NCI-H2171 treated with DMSO at 0.1 percent for 48 hours (cell line): ENCODE measurements at regions not wholly inside any gene's neighbourhood (a gene's known extent, or its start where the extent isn't known, plus 50 kb on each side); places are given as distances from the start of the nearest gene placed in this dataset.
A peak's percentile ranks its signal among the peaks of the same experiment; 100 is the strongest.

Experiments used
- DNase-seq: peaks from one replicate; lab custom pipeline; 2025; lab: John Stamatoyannopoulos, UW

DNA sequence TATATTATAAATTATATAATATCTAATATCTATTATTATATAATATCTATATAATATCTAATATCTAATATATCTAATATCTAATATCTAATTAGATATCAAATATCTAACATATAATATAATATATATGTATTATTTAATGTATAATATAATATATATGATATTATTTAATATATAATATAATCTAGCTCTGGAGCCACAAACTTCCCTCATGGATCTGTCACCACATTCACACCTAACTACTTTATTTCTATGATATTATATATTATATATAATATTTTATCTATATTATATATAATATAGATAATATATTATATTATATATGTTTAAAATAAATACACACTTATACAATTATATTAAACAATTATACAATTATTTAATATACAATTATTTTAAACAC is 667.5 kb downstream of the KCTD8 start:
- no peak for DNase-seq

DNA sequence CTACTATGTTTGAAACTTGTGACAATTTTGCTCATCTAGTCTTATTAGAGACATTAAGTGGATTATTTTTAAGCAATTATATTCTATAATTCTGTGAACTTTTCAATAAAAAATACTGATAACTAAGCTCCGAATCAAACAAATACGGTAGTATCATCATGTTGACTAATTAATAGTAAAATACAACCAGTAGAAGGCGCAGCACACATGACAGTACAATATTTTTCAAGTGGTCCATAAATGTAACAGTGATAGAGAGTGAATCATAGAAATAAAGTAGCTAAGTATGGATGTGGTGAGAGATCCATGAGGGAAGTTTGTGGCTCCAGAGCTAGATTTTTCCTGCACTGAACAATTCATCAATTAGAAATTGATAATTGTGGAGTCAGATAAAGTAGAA is 666.2 kb downstream of the KCTD8 start:
- DNase-seq, result no peak

DNA sequence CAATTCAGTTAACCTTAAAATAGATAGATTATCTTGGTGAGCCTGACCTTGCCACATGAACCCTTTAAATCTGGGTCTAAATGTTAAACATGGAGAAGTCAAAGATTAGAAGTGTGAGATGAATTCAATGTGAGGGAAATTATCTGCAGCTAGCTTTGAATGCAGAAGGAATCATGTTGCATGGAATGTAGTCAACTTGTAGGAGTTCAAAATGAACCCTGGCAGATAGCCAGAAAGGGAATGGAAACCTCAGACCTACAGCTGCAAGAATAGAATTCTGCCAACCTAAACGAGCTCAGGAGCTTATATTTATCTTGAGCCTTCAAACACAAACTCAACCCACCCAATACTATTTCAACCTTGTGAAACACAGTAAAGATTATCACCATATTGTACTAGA is 632.5 kb downstream of the KCTD8 start:
- DNase-seq, result peak; percentile 55

DNA sequence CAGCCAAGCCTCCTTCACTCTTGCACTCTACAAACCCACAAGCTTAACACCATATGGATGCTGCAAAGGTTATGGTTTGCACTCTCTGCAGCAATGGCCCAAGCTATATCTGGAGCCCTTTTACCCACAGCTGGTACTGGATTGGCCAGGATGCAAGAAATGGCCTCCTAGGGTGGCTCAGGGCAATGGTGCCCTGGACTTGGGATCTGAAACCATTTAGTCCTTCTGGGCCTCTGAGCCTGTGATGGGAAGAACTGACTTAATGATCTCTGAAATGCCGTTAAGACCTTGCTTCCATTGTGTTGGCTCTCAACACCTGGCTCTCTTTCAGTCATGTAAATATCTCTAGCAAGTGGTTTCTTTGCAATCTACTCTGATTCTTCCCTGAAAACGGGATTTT is 626.0 kb downstream of the KCTD8 start:
- no peak for DNase-seq

DNA sequence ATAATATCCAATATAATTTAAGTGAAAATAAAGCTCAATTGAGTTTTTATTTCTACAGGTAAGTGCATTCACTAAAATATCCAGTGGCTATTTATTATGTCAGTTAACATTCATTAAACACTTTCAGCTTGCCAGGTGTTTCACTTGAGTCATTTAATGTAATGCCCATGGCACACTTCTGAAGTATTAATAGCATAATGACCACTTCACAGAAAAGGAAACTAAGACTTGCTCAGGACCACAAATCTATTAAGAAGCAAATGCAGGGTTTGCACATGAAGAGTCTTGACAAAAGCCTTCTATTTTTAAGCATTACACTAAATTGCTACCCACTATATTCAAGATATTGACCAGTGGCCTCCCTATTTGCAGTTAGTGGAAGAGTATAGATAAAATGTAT is 612.7 kb downstream of the KCTD8 start:
- DNase-seq, result no peak

DNA sequence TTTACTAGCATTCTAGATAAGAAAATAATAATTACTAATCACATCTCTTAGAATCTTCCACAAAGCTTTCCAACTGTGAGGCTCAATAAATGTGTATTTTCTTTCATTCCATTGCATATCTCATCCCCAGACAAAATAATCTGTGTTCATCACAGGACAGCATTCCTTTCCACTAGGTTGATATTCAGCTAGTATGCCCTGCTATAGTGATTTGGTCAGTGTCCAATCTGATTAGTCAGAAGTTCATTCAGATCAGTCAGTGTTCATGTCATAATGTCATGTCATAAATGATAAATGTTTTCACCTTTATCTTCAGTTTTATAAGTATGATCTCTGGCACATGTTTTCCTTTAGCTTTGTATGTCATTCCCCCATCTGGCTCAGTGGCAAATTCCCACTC is 611.4 kb downstream of the KCTD8 start:
- no peak for DNase-seq

DNA sequence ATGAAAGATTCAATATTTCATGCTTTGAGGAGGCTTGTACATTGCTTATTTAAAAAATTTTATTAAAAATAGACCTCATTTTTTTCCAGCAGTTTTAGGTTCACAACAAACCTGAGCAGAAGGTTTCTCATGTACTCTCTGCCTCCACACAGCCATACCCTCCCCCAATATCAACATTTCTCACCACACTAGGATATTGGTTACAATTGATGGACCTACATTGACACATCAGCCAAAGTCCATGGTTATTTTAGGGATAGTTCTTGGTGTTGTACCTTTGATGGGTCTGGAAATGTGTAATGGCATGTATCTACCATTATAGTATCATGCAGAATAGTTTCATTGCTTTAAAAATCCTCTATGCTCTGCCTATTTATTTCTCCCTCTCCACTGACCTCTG is 611.0 kb downstream of the KCTD8 start:
- DNase-seq, result no peak

DNA sequence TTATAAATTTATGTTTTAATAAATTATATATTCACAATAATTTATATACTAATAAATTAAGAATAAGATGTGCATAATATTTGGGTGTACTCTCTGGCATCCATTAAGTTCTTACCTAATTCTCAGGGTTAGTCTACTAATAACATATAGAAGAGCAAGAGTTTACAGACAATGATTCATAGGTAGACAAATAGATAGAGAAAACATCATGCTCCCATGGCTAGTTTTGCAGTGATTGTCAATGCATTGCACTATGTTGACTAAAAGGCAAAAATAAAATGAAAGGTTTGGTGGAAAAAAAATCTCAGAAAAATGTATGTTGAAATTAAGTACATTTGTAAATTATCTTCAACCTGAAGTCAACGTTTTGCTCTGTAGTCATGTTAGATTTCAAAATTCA is 606.0 kb downstream of the KCTD8 start:
- no peak for DNase-seq

DNA sequence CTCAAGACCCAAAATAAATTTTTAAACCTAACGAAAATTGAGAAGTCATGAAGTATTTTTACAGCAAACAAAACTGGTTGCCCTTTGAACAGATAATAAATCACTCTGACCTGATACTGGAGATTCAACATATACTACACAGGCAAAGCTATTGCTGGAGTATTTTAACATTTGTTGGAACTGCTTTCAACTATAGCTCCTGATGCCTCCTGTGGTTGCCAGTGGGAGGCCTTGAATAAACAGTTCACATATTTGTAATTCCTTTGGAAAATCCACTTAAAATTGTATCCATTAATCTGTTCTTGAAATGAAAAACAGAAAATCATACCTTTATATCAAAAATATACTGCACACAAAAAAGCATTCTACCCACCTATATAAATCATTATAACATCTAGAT is 605.1 kb downstream of the KCTD8 start:
- no peak for DNase-seq

DNA sequence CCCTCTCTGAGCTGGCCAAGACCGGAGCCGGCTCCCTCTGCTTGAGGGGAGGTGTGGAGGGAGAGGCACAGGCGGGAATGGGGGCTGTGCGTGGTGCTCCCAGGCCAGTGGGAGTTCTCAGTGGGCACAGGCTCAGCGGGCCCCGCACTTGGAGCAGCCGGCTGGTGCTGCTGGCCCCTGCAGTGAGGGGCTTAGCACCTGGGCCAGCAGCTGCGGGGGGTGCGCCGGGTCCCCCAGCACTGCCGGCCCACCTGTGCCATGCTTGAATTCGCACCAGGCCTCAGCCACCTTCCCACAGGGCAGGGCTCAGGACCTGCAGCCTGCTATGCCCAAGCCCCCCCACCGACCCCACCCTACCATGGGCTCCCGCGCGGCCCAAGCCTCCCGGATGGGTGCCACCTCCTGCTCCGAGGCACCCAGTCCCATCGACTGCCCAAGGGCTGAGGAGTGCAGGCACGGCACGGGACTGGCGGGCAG is 602.5 kb downstream of the KCTD8 start:
- no peak for DNase-seq

DNA sequence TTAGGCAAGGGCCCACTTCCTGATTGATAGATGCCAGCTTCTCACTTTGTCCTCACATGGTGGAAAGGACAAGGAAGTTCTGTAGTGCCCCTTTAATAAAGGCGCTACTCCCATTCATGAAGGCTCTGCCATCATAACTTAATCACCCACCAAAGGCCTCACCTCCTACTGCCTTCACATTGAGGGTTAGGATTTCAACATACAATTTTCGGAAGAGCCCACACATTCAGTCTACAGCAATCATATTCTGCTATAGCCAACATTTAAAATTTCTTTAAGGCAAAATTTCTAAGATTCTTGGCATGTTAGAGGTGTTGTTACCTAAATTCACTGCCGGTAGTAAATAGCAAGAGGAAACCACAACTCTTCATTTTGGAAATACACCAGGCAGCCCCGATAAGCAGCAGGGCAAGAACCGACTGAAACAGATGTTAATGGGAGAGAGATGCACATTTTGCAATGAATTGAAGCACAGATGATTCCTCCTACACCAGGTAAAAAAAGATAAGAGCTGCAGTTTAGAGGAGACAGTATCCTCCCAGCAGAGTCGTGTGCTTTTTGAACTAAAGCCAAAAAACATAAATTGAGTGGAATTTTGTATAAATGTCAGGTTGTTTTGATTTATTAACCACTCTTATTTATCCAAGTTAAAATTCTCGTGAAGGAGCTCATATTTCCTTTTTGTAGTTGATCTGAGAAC is 594.9 kb downstream of the KCTD8 start:
- DNase-seq, result peak; percentile 85

DNA sequence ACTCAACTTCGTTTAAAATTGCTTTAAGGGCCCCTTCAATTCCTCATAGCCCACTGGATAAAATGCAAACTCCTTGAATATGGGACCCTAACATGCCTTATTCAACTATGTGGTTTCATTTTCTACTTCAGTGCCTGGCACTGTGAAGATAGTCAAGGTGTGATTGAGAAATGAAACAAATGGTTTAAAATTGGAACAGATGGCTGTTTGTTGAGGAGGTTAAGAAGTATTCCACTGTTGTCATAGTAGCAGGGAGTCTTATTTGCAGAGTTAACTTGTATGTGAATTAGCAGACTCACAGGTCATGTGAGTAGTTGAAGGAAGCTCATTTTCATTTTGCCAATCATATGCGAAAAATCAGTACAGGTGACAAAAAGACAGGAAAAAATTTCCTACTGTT is 593.3 kb downstream of the KCTD8 start:
- peak; percentile 89 for DNase-seq

DNA sequence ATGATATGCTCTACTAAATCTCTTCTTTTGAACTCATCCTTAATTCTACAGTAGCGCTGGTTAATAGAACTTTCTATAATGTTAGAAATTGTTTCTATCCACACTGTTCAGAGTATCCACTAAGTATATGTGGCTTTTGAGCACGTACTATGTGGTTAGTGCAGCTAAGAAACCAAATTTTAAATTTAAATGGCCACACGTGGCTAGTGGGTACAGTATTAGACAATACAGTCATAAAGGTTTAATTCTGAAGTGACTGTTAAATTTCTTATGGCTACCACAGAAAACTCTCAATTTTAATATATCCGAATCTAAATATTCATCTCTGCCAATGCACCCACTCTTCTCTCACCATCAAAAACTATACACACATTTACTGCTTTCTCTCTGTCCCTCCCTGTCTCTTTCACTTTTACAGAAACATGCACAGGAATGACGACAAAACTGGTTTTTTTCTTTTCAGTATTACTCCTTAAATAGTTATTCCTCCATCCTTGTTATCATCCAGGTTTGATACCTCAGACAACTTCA is 583.9 kb downstream of the KCTD8 start:
- DNase-seq, result no peak

DNA sequence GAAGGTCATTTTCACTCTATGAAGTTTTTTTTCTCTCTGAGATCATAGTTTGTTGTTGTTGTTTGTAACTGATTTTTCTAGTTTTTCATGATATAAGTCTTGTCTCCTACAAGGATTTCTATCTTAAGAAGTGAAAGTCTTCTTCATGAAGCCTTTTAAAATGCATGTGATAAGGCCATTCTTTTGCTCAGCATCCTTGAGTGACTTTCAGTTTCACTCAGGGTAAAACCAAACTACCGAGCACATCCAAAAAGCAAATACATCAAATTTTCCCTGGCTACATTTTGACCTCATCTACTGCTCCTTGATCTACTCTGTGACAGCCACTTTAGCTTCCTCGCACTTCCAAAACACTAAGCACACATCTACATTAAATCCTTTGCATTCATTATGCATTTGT is 580.7 kb downstream of the KCTD8 start:
- DNase-seq, result no peak

DNA sequence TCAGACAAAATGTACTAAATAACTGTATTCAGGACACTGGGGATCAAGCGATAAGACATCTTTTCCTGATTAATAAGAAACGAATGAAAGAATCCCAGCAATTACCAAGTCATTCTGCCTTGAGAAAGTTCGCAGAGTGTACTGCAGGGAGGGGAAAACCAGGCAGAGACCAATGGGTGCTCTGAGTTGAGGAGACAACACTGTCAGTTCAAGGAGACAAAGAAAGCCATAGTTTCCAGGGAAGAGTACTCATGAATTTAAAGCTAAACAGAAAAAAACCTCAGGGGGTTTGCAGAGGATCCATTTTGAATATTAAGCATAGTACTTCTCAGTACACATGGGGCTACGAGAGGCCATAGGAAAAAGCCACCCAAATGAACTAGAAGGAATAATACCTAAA is 573.0 kb downstream of the KCTD8 start:
- no peak for DNase-seq

DNA sequence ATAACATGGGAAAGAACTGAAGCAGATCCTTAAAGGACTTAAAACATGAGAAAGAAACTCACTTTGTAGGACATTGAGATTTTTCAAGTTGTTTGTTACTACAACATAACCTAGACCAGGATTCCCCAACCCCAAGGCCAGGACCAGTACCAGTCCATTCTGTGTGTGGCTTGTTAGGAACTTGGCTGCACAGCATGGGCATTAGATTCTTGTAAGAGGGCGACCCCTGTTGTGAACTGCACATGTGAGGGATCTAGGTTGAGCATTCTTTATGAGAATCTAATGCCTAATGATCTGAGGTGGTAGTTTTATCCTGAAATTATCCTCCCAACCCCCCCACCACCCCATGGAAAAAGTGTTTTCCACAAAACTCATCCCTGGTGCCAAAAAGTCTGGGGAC is 566.1 kb downstream of the KCTD8 start:
- DNase-seq, result no peak

DNA sequence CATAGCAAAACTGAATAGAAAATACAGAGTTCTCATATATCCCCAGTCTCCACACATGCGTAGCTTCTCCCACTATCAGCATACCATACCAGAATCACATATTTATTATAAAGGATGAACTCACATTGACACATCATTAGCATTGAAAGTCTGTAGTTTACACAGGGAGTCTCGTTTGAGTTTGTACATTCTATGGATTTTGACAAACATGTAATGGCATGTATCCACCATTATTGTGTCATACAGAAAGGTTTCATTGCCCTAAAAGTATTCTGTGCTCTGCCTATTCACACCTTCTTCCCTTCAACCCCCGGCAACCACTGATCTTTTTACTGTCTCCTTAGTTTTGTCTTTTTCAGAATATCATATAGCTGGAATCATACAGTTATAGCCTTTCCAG is 562.4 kb downstream of the KCTD8 start:
- no peak for DNase-seq

DNA sequence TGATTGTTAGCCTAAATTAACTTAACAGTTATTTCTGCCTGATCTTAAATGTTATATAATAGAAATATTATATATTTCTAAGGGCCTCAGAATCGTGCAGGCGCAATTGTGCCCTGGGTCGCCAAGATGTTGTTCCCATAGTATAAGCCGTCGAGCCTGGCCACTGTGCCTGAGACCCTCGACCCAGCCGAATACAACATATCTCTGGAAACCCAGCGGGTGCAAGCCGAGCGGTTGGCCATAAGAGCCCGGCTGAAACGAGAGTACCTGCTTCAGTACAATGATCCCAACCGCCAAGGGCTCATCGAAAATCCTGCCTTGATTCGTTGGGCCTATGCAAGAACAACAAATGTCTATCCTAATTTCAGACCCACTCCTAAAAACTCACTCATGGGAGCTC is 549.8 kb downstream of the KCTD8 start:
- no peak for DNase-seq

DNA sequence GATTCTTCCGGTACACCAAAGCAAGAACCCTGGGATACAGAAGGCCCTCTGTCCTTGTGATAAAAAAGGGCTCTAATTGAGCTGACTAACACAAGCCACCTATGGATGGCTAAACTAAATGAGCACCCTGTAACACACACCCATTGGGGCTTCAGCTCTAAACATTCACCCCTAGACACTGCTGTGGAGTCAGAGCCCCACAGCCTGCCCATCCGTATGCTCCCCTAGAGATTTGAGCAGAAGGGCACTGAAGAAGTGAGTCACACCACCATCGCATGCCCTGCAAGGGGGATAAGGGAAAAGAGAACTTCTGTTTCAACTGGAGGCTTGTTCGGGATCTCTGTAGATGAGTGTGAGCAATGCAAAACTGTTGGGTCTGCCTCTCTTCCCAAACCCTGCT is 545.2 kb downstream of the KCTD8 start:
- no peak for DNase-seq

DNA sequence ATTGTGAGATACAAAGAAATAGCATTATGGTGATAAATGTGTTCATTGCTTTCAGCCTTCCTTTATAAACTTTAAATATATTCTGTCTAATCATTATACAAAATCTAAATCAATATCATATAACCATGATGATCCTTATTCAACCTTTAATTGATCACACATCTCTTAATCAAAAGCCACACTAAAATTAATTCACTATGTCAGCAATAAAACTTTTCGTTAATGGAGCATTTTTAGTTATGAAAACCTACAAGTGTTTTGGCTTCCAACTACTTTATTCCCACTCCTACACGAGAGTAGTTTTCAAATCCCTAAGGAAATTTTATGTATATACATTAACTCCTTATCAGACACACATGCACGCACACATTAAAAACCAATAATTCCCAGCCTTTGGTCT is 530.2 kb downstream of the KCTD8 start:
- no peak for DNase-seq

DNA sequence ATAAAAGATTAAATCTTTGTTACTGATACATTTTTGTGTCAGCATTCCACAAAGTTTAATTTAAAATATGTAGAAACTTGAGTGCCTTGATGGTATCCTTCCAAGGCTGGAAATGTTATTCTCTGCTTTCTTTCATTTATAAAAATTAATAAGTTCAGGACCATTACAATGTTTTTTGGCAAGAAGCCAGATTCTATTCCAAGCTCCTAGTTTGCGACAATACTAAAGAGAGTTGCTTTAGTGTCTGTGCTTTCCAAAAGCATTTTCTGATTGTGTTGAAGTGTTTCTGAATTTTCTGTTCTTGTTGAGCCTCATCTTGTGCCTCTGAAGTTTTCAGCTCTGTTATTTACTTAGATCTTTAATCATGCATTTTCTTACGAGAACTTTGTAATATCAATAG is 516.2 kb downstream of the KCTD8 start:
- no peak for DNase-seq

DNA sequence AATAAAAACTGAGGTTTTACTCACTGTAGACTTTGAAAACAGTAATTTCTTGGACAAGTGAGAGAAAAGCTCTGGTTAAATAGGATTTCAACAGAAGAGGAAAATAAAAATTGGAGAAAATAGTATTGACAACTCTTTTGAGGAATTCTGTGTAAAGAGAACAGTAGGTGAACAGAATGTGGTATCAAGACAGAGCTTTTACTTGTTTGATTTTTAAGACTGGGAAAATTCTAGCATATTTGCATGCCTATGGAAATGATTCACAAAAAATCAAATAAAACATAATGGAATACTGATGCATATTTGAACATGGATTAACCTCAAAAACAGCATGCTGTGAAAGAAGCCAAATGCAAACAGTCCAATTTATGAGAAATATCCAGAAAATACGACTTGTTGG is 504.6 kb downstream of the KCTD8 start:
- DNase-seq, result no peak

DNA sequence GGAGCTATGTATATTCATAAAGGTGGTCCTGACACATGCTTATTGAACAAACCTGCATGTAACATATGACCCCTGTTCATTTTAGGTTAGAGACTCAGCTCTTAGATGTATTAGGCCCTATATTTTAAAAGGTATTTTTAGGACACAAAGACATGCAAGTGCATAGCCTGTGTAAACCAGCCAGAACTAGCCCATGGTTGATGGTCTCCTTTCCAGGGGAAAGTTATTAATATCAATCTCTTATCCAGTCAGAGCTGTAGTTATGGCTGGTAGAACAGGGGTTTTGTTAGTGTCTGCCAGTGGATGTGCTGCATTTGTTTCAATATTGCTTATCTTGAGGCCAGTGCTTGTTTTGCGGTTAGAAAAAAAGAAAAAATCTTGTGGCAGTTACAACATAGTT is 488.6 kb downstream of the KCTD8 start:
- no peak for DNase-seq

DNA sequence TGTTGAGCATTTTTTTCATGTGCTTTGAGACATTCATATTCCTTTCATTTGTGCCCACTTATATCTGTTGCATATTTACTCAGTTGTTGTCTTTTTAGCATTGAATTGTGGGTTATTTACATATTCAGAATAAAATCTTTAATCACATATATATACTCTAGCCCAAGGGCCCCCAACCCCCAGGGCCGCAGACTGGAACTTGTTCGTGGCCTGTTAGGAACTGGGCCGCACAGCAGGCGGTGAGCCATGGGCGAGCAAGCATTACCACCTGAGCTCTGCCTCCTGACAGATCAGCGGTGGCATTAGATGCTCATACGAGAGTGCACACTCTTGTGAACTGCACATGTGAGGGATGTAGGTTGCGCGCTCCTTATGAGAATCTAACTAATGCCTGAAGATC is 480.6 kb downstream of the KCTD8 start:
- DNase-seq, result no peak
